Chondrocyte (in vitro differentiated cells): ENCODE measurements at regions not wholly inside any gene's neighbourhood (a gene's known extent, or its start where the extent isn't known, plus 50 kb on each side); places are given as distances from the start of the nearest gene placed in this dataset.

Experiments used
- DNase-seq: peaks from one replicate; pipeline ENCODE4 v3.0.0; 2021; ENCODE audit warnings: mixed read lengths, low spot score
- H3K27ac Mint-ChIP-seq: one replicate; pipeline ENCODE4 v1.8.0; 2021; ENCODE audit warnings: mild to moderate bottlenecking, moderate library complexity, mixed read lengths; ENCODE audit not compliant: unreplicated experiment
- H3K27me3 Mint-ChIP-seq: 2 replicates; pipeline ENCODE4 v1.8.0; 2021; ENCODE audit warnings: low read depth, mixed read lengths
- H3K36me3 Mint-ChIP-seq: 2 replicates; pipeline ENCODE4 v1.8.0; 2021; ENCODE audit warnings: low read depth, mixed read lengths
- H3K4me1 Mint-ChIP-seq: 2 replicates; pipeline ENCODE4 v1.8.0; 2021; ENCODE audit warnings: low read depth, mild to moderate bottlenecking, mixed read lengths
- H3K4me3 Mint-ChIP-seq: one replicate; pipeline ENCODE4 v1.8.0; 2021; ENCODE audit warnings: mild to moderate bottlenecking, moderate library complexity, mixed read lengths; ENCODE audit not compliant: unreplicated experiment
- H3K9me3 Mint-ChIP-seq: 2 replicates; pipeline ENCODE4 v1.8.0; 2021; ENCODE audit warnings: low read depth, mixed read lengths
- CTCF ChIP-seq: fragments of 200-600 bp; sonication (generic); IDR thresholded peaks from 2 replicates; pipeline ENCODE4 v1.5.0; 2021; ENCODE audit warnings: antibody characterized with exemption, mild to moderate bottlenecking, moderate library complexity

- no peak for TF ChIP-seq CTCF
- H3K9me3 Mint-ChIP-seq, result no peaks in the 10 kb centered on the region
- no peaks in the 10 kb centered on the region for H3K4me1 Mint-ChIP-seq
- peaks cover 23% of the 10 kb centered on the region for H3K27me3 Mint-ChIP-seq
- no peaks in the 10 kb centered on the region for H3K36me3 Mint-ChIP-seq
- no peak overlapping the region for H3K4me3 Mint-ChIP-seq
- no peak overlapping the region for H3K27ac Mint-ChIP-seq
- no peak for DNase-seq
These were observed 50.9 kb upstream of the OLIG3 start for GRCh38 chr6:137545073-137545472.

DNA sequence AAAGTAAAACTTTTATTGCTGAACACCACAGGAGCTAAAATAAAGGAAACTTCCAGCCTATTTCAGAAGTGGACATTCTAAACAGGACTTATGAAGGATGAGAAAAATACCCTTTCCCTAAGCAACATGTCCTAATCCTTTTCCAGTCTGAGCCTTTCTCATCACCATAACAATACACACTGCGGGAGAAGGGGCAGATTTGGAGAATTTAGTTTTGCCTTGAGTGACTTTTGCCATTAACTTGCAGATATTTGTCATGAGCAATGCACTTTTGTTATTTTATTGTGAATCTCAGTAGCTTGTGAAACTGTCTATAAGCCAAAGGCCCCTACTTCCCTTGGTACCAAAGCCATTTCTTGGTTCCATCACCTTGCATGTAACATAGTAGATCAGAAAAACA, 53.0 kb upstream of the OLIG3 start:
- H3K27ac Mint-ChIP-seq, result no peak overlapping the region
- no peaks in the 10 kb centered on the region for H3K36me3 Mint-ChIP-seq
- H3K27me3 Mint-ChIP-seq, result peaks cover 17% of the 10 kb centered on the region
- no peak overlapping the region for H3K4me3 Mint-ChIP-seq
- no peaks in the 10 kb centered on the region for H3K4me1 Mint-ChIP-seq
- TF ChIP-seq CTCF, result no peak
- no peaks in the 10 kb centered on the region for H3K9me3 Mint-ChIP-seq
- DNase-seq, result no peak

GRCh38 chr6:137547601-137548000, 53.4 kb upstream of the OLIG3 start:
- Mint-ChIP-seq H3K4me3 (no peak overlapping the region), H3K27ac (no peak overlapping the region), H3K9me3 (no peaks in the 10 kb centered on the region), H3K36me3 (no peaks in the 10 kb centered on the region), H3K4me1 (no peaks in the 10 kb centered on the region), H3K27me3 (peaks cover 15% of the 10 kb centered on the region)
- no peak for DNase-seq
- TF ChIP-seq CTCF, result no peak

- H3K27ac Mint-ChIP-seq, result no peak overlapping the region
- no peaks in the 10 kb centered on the region for H3K36me3 Mint-ChIP-seq
- peaks cover under 1% of the 10 kb centered on the region for H3K9me3 Mint-ChIP-seq
- no peak for TF ChIP-seq CTCF
- H3K4me1 Mint-ChIP-seq, result no peaks in the 10 kb centered on the region
- no peak for DNase-seq
- H3K27me3 Mint-ChIP-seq, result peaks cover 9% of the 10 kb centered on the region
- H3K4me3 Mint-ChIP-seq, result no peak overlapping the region
These were observed 54.9 kb upstream of the OLIG3 start for GRCh38 chr6:137549106-137549505.

- TF ChIP-seq CTCF, result no peak
- no peak overlapping the region for H3K27ac Mint-ChIP-seq
- peaks cover 5% of the 10 kb centered on the region for H3K9me3 Mint-ChIP-seq
These were observed 56.3 kb upstream of the OLIG3 start for GRCh38 chr6:137550535-137550934.

More at GRCh38 chr6:137550535-137550934, 56.3 kb upstream of the OLIG3 start:
- H3K4me3 Mint-ChIP-seq, result no peak overlapping the region
- H3K4me1 Mint-ChIP-seq, result no peaks in the 10 kb centered on the region
- peaks cover 6% of the 10 kb centered on the region for H3K27me3 Mint-ChIP-seq
- no peaks in the 10 kb centered on the region for H3K36me3 Mint-ChIP-seq
- no peak for DNase-seq
